NCI-H1105 (cell line): ENCODE measurements at regions not wholly inside any gene's neighbourhood (a gene's known extent, or its start where the extent isn't known, plus 50 kb on each side); places are given as distances from the start of the nearest gene placed in this dataset.

ENCODE experiments used
- DNase-seq: peaks from one replicate; lab custom pipeline; 2025; lab: John Stamatoyannopoulos, UW

GRCh38 chr12:58981961-58982360 is 61.7 kb upstream of the LRIG3 start:
- DNase-seq: no peak

DNA sequence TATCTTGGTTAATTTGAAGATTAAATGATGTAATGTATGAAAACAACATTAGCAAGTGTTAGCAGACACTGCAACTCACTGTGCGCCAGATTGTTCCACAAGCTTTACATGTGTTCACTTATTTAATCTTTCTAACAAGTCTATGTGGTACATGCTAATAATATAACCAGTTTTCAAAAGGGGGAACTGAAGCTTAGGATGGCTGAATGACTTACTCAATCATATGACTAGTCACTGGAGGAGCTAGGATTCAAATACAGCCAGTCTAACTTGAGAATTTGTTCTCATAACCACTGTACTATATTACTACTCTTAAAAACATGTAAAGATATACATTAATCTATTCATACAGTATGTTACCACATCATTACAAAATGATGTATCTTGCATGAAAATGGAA is 60.5 kb upstream of the LRIG3 start:
- no peak for DNase-seq

DNA sequence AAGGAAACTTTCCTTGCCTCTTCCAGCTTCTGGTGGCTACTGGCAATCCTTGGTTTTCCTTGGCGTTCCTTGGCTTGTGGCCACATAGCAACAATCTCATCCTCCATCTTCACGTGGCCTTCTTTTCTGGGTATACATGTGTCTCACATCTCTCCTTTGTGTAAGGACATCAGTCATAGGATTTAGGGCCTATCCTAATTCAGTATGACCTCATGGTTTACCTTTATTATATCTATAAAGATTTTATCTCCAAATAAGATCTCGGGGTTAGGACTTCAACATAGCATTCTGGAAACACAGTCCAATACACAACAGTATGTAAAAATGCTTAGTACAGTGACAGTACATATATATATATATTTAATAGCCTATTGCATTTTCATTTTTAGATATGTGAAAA is 58.4 kb upstream of the LRIG3 start:
- no peak for DNase-seq

DNA sequence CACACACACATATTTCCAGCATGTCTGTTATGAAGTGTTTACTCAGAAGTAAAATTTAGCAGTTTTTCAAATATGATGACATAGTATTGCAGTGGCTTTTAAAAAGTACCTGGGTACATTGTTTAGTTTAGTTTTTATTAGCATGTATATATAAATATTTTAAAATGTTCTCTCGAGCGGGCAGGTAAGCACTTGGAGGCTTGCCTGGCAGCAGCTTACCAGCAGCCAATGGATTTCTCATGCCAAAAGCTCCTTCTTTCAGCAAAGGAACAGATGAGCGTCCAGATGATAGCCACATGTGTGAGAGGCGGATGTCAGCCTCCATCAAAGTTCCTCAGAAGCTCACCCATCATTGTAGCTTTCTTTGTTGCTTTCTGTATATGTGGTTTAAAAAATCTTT is 57.2 kb upstream of the LRIG3 start:
- DNase-seq: no peak

DNA sequence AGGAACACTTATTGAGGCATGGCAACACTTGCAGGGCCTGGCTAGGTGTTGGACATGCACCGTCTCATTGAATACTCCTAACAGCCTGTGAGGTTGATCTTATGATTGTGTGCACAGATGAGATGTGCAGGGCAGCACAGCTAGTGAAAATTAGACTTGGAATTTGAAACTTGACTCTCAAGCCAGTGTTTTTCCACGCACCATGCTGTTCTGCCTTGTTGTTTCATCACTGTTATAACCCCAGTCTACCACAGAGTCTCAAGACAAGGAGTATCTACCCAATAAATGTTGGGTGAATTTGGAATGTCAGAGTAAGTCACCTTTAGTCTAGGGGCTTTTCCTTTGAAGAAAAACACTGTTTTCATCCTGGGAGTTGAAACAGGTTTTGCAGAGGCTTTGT is 55.8 kb upstream of the LRIG3 start:
- no peak for DNase-seq
